ENCODE measurements at regions not wholly inside any gene's neighbourhood (a gene's known extent, or its start where the extent isn't known, plus 50 kb on each side); places are given as distances from the start of the nearest gene placed in this dataset.

- DNase-seq = no peak
Observed at GRCh38 chr2:239608723-239609122, 207.9 kb upstream of the HDAC4 start.

GRCh38 chr2:239608260-239608659 is 207.4 kb upstream of the HDAC4 start:
- no peak for DNase-seq

- DNase-seq = no peak
Observed at GRCh38 chr2:239607517-239608191, 206.8 kb upstream of the HDAC4 start.

- DNase-seq = no peak
Observed at GRCh38 chr2:239606741-239607516, 206.1 kb upstream of the HDAC4 start.

DNA sequence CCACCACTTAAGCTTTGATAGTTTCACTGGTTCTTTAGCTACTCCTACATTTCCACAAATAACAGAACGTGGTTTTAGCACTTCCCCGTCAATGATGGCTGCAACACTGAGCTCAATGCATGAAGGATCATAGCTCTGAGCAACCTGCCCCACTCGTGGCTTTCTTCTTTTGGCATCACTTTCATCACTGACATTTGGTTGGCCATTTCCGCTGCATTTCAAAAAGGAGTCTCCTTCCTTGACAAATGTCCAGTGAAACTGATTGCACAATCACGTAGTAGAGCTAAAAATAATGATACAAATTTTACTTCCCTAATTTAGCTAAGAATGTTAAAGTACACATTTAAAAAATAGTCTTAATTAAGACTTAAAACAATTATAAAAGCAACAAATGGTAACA is 205.2 kb upstream of the HDAC4 start:
- DNase-seq = no peak

DNA sequence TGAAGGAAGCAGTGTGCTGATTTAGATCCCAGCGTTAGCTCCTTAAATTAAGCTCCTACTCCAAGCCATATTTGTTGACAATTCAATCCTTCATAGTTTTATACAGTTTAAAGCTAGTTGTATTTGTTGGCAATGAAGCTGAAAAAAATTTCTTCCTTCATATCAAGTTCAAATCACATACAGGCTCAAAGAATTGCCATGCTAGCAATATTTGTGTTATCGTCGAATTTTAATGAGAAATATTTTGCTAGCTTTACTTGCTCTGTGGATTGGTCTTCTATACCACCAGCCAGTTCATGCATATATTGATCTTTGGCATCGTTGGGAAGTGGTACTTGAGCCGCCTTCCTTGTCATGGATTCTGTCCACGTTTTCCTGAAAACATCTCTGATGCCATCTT is 204.6 kb upstream of the HDAC4 start:
- no peak for DNase-seq

GRCh38 chr2:239604861-239605260 is 204.0 kb upstream of the HDAC4 start:
- no peak for DNase-seq

- DNase-seq = no peak
Observed at GRCh38 chr2:239603411-239604356, 202.9 kb upstream of the HDAC4 start.

DNA sequence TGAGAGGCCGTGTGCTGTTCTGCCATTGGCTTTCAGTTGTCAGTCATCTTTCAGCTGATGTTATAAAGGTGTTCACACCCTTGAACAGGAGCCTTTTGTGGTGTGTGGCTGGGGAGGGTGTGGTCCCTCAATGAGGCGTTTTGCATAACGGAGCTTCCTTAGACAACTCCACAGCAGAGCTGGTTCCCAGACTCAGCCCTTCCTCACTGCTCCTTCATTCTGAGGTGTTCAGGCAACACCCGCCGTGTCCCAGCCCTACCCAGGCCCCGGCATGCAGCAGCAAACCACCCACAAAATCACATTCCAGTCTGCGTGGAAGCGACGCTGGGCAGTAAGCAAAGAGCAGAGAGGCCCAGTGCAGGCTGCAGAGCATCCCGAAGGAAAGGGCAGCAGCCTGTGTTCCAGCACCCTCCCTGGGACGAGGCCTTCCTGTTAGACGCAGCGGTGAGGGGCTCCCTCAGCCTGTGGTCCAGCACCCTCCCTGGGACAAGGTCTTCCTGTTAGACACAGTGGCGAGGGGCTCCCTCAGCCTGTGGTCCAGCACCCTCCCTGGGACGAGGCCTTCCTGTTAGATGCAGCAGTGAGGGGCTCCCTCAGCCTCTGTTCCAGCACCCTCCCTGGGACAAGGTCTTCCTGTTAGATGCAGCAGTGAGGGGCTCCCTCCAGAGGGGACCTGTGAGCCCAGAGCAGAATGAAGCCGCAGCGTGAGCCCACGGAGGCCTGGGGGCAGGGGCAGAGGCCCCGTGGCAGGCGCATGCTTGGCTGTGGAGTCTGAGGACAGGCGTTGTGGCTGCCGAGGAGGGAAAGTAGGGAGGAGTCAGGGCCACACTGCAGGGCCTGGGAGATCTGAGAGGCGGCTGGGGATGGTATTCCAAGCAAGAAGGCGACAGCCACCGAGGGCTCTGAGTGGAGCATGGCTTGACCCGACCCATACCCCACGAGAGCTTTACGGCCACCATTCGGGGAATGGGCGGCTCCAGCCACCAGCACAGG is 201.8 kb upstream of the HDAC4 start:
- DNase-seq = no peak

DNA sequence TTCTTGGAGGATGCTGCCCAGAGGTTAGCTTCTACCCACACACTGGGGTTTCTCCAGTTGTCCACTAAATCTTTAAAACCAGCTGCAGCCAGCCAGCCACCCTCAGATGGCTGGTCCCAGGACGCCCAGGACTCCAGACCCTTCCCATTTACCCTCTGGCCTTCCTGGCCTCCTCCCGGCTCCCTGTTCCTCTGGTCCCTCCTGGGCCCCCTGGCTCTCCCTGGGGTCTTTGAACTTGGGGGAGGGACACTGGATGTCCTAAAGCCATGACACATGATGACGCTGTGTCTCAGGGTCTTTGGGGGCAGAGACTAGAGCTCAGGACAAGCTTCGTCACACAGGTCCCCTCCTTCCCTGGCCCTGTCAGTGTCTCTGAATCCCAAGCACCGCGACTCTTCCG is 201.1 kb upstream of the HDAC4 start:
- no peak for DNase-seq

GRCh38 chr2:239601201-239601851 is 200.5 kb upstream of the HDAC4 start:
- no peak for DNase-seq

DNA sequence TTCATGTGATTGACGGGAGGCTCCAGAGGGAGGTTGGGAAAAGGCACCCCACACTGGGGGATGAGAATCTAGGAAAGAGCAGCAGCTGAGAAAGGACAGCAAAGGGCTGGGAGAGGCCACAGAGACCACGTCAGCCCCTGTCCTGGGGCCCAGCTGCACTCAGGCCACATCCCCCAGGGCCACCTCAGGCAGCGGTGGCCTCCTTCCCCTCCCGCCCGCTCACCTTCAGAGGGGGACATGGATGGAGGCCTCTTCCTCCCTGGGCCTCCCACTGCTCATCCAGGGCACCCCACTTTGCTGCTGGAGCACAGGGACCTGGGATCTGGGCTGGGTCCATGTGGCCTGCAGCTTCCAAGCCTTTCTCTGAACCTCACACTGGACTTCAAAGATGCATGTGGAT is 199.8 kb upstream of the HDAC4 start:
- no peak for DNase-seq

GRCh38 chr2:239600001-239600593 is 199.3 kb upstream of the HDAC4 start:
- DNase-seq = no peak

DNA sequence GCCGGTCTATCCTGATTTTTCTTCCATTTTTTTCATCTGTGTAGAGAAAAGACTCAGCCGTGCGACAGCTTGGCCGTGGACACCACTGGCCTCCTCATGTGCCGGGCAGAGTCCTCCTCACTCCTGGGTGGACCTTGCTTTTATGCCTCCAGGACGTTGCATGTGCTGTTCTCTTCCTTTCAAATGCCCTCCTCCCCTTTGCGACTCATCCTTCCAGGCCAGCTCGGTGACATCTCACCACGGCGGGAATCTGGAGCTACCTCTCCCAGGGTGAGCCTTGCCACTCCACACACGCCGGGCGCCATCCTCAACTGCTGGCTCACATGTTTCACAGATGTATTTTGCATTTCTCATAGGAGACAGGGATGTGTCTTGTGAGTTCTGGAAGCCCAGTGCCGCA is 198.5 kb upstream of the HDAC4 start:
- no peak for DNase-seq

- no peak for DNase-seq
Observed at GRCh38 chr2:239598732-239599090, 197.9 kb upstream of the HDAC4 start.

DNA sequence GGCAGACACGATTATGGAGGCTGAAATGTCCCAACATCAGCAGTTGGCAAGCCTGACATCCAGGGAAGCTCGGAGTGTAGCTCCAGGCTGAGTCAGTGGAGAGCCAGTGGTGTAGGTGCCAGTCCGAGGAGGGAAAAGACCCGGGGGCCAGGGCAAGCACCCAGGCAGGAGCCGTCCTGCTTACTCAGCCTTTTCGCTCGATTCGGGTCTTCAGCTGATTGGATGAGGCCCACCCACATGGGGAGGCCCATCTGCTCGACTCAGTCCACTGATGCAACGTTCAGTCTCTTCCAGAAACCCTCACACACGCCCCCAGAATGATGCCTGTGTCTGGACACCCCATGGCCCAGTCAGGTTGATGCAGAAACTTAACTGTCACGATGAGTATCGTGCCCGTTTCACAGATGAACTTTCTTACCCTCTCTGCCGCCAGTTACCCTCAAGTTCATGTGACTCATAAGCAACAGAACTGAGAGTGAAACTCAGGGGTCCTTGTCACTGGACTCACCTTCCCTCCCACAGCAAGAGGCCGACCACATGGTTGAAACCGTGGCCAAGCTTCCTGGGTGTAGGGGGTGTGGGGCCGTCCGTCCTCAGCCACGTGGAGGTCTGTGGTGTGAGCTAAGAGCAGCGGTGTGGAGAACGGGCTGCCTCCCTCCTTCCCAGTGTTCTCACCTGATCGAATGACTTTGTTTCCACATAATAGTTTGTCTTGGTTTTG is 197.4 kb upstream of the HDAC4 start:
- no peak for DNase-seq

DNA sequence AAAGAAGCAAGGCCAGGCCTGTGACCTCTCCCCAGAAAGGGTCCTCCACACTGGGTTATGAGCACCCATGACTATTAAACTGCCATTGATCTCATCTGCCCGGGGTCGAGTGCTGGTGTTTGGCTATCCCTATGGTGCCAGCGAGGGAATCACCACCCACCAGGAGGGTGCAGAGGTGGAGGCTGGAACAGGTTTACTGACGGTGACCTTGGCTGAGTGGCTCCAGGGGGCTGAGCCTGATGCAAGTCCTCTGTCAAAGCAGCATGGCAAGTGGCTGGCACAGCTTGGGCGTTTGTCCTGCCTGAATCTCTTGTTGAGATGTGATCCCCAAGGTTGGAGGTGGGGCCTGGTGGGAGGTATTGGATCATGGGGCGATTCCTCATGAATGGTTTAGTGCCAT is 196.4 kb upstream of the HDAC4 start:
- peak; percentile 2 for DNase-seq

DNA sequence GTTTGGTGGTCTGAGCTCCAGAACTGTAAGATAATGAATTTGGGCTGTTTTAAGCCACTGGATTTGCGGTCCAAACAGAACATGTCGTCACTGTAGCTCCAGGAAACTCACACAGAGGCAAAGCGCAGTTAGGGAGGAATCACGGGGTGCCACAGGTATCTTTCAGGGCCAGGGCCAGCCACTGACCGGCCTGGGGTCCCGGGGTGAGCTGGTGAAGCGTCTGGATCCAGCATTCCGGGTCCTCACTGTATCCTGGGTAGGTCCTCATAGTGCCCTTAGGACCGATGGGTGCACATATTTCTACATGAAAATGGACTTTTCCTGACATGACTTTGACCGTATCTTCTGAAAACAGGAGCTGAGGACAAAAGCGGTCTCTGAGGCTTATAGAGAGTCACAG is 196.0 kb upstream of the HDAC4 start:
- DNase-seq = no peak

GRCh38 chr2:239596253-239596652 is 195.4 kb upstream of the HDAC4 start:
- DNase-seq = peak; percentile 14

DNA sequence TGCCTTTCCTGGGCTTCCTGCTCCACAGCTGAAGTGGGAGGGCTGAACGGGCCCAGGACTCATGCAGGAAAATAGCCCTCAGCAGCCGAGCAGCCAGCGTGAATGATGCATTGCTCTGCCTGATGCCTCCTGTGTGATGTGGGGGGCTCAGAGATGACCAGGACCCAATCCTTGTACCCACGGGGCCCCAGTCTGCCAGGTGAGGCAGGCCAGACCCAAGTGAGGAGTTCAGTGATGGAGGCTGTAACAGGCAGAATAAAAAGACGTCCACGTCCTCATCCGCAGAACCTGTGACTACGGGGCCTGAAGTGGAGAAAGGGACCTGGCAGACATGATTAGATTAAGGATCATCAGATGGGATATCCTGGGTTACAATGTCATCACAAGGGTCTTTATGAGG is 194.9 kb upstream of the HDAC4 start:
- DNase-seq = no peak
